BLaER1 treated with 17β-estradiol and CSF1 and Interleukin-3, amounts not matched to agents 10 nM and 100 nM (cell line): ENCODE measurements at regions not wholly inside any gene's neighbourhood (a gene's known extent, or its start where the extent isn't known, plus 50 kb on each side); places are given as distances from the start of the nearest gene placed in this dataset.
A peak's percentile ranks its signal among the peaks of the same experiment; 100 is the strongest.

Source experiments
- H3K27ac ChIP-seq, 11 experiments: shearing (Covaris generic); formaldehyde crosslinking; 2 replicates each; pipeline ENCODE4 v1.8.1; 2022
- H3K27me3 ChIP-seq, 11 experiments: shearing (Covaris generic); formaldehyde crosslinking; 2 replicates each; pipeline ENCODE4 v1.8.1; 2022
- H3K36me3 ChIP-seq, 11 experiments: shearing (Covaris generic); formaldehyde crosslinking; 2 replicates each; pipeline ENCODE4 v1.8.1; 2022
- H3K4me1 ChIP-seq, 10 experiments: shearing (Covaris generic); formaldehyde crosslinking; 2 replicates each; pipeline ENCODE4 v1.8.1; 2022
- H3K4me2 ChIP-seq, 11 experiments: shearing (Covaris generic); formaldehyde crosslinking; 2 replicates each; pipeline ENCODE4 v1.8.1; 2022
- H3K4me3 ChIP-seq, 10 experiments: shearing (Covaris generic); formaldehyde crosslinking; 2 replicates each; pipeline ENCODE4 v1.8.1; 2022
- H3K9ac ChIP-seq, 11 experiments: shearing (Covaris generic); formaldehyde crosslinking; 2 replicates each; pipeline ENCODE4 v1.8.1; 2022
- H3K9me3 ChIP-seq, 11 experiments: shearing (Covaris generic); formaldehyde crosslinking; replicated peaks in 1 of 11; 2 replicates each; pipeline ENCODE4 v1.8.1; 2022
- H4K20me1 ChIP-seq, 11 experiments: shearing (Covaris generic); formaldehyde crosslinking; 2 replicates each; pipeline ENCODE4 v1.8.1; 2022
- Cebpa-rat ChIP-seq, 11 experiments: shearing (Covaris generic); IDR thresholded peaks; 2 replicates each; pipeline ENCODE4 v1.8.1; 2022

DNA sequence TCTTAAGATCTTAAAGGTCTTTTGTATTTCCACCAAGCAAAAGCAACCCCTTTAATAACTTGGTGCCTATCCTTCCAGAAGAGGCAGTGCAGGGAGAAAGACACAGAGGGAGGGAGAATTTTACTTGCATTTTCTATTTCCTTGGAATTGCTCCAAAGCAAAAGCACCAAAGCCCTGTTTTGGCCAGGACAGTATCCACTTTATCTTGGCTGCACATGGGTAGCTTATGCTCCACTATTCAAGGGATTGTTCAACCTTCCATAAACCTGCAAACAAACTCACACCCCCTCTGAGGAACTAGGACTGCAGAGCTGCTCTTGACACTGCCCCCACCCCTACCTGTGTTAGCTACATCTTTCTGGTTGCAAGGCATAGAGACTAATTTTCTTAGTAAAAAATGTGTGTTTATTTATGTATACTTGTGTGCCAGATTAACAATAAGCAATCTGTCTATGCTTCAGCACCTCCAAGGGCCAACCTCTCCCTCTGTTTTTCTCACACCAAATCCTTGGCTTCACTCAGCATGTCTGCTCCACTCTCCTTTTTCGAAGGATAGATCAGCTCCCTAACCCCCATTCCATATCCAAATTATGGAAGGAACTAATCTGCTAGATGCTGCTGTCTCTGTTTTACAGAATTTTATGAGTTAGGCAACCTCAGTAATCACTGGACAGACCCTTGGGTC lies 68.1 kb upstream of the KLF12 start:
- H3K9me3 ChIP-seq = no peaks in the 10 kb centered on the region
- no peaks in the 10 kb centered on the region for H4K20me1 ChIP-seq
- no peak for TF ChIP-seq Cebpa-rat (IDR thresholded peaks at IDR 0.05)
- H3K4me2 ChIP-seq = no peak overlapping the region
- no peaks in the 10 kb centered on the region for H3K36me3 ChIP-seq
- no peak overlapping the region for H3K9ac ChIP-seq
- H3K27ac ChIP-seq = no peak overlapping the region
- no peaks in the 10 kb centered on the region for H3K27me3 ChIP-seq
- H3K4me1 ChIP-seq = no peaks in the 10 kb centered on the region
- H3K4me3 ChIP-seq = no peak overlapping the region

DNA sequence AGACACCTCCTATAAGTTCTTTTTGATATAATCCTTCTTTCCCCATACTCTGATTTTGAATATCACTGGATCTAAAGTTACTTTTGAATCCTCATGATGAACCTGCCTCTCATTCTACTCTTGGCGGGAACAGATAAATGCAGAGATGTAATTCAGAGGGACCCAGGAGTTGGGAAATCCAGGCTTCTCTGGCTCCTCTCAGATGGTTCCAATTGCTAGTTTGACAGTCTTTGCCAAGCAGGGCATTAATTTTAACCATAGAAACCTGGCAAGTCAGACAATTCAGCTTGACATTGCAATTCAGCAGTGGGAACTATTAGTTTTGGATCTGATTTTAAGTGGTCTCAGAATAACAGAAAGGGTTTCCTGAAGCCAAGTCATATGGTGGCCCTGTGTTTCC lies 67.3 kb upstream of the KLF12 start:
- Histone ChIP-seq H3K27ac (no peak overlapping the region), H4K20me1 (no peaks in the 10 kb centered on the region), H3K36me3 (no peaks in the 10 kb centered on the region), H3K27me3 (no peaks in the 10 kb centered on the region), H3K4me1 (no peaks in the 10 kb centered on the region), H3K4me3 (no peak overlapping the region), H3K9ac (no peak overlapping the region), H3K9me3 (no peaks in the 10 kb centered on the region), H3K4me2 (no peak overlapping the region)
- TF ChIP-seq Cebpa-rat (IDR thresholded peaks at IDR 0.05) = no peak

DNA sequence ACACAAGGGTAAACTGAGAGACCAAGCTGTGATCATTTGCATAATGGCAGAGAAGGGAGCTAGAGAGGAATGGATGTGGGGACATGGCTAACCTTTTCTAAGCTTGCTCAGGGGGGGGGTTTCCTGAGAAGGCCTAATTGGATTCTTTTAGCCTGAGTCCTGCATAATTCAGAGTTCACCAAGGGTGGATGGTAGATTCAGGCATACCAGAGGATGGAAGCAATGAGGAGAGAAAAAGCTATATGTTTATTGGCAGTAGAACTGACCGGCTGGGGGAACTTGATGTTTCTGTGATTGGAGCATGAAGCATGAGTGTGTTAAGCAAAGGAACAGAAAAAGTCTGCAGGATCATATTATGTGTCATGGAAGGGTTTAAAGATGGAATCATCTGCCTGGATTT lies 65.9 kb upstream of the KLF12 start:
- no peak overlapping the region for H3K9ac ChIP-seq
- no peaks in the 10 kb centered on the region for H4K20me1 ChIP-seq
- H3K36me3 ChIP-seq = no peaks in the 10 kb centered on the region
- no peak for TF ChIP-seq Cebpa-rat (IDR thresholded peaks at IDR 0.05)
- H3K27ac ChIP-seq = no peak overlapping the region
- H3K4me2 ChIP-seq = no peak overlapping the region
- no peaks in the 10 kb centered on the region for H3K27me3 ChIP-seq
- H3K9me3 ChIP-seq = no peaks in the 10 kb centered on the region
- H3K4me3 ChIP-seq = no peak overlapping the region
- no peaks in the 10 kb centered on the region for H3K4me1 ChIP-seq

- no peak overlapping the region for H3K4me2 ChIP-seq
- no peaks in the 10 kb centered on the region for H3K4me1 ChIP-seq
- no peaks in the 10 kb centered on the region for H3K9me3 ChIP-seq
- TF ChIP-seq Cebpa-rat (IDR thresholded peaks at IDR 0.05) = no peak
- H3K9ac ChIP-seq = no peak overlapping the region
- no peak overlapping the region for H3K27ac ChIP-seq
- no peaks in the 10 kb centered on the region for H3K27me3 ChIP-seq
- H4K20me1 ChIP-seq = no peaks in the 10 kb centered on the region
- no peak overlapping the region for H3K4me3 ChIP-seq
- no peaks in the 10 kb centered on the region for H3K36me3 ChIP-seq
These were observed 63.6 kb upstream of the KLF12 start for GRCh38 chr13:74197677-74198429.

DNA sequence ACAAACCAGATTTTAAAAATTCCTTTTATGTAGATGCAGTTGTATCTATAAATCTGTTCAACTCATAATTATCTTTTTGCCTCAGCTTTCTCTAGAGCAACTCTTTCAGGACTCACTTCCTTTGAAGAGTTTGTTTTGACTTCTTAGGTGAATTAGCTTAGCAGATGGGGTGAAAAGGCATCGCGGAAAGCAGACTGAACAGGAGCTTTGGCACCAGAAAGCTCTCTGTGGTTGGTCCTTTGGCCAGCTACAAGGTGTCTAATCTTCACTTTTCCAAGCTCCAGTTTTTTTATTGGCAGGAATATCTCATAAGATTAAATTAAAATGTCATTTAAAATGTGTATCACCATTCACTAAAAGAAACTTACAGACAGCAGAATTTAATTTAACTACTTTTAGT lies 60.6 kb upstream of the KLF12 start:
- no peak overlapping the region for H3K4me3 ChIP-seq
- no peak overlapping the region for H3K9ac ChIP-seq
- H3K27ac ChIP-seq = no peak overlapping the region
- H3K4me2 ChIP-seq = no peak overlapping the region
- no peaks in the 10 kb centered on the region for H3K9me3 ChIP-seq
- no peaks in the 10 kb centered on the region for H3K36me3 ChIP-seq
- no peaks in the 10 kb centered on the region for H4K20me1 ChIP-seq
- peaks cover 0 to 8% (median 6%) of the 10 kb centered on the region in 10 experiments; a peak in 10 of 20 replicates for H3K4me1 ChIP-seq
- TF ChIP-seq Cebpa-rat (IDR thresholded peaks at IDR 0.05) = no peak
- no peaks in the 10 kb centered on the region for H3K27me3 ChIP-seq

- H3K27ac ChIP-seq = no peak overlapping the region
- no peaks in the 10 kb centered on the region for H3K9me3 ChIP-seq
- H3K9ac ChIP-seq = no peak overlapping the region
- no peak for TF ChIP-seq Cebpa-rat (IDR thresholded peaks at IDR 0.05)
- no peaks in the 10 kb centered on the region for H3K27me3 ChIP-seq
- no peaks in the 10 kb centered on the region for H4K20me1 ChIP-seq
- H3K4me3 ChIP-seq = no peak overlapping the region
- no peaks in the 10 kb centered on the region for H3K36me3 ChIP-seq
- no peak overlapping the region for H3K4me2 ChIP-seq
- H3K4me1 ChIP-seq = peaks cover 0 to 8% (median 6%) of the 10 kb centered on the region in 10 experiments; a peak in 10 of 20 replicates
These were observed 59.2 kb upstream of the KLF12 start for GRCh38 chr13:74193391-74193790.

- peak overlapping the region in 1 of 11 experiments; percentile 3; a peak in 1 of 22 replicates for H3K4me2 ChIP-seq
- H3K36me3 ChIP-seq = no peaks in the 10 kb centered on the region
- peaks cover 0 to 8% (median 6%) of the 10 kb centered on the region in 10 experiments; a peak in 10 of 20 replicates for H3K4me1 ChIP-seq
- no peaks in the 10 kb centered on the region for H3K27me3 ChIP-seq
- H3K9ac ChIP-seq = no peak overlapping the region
- no peak for TF ChIP-seq Cebpa-rat (IDR thresholded peaks at IDR 0.05)
- H4K20me1 ChIP-seq = no peaks in the 10 kb centered on the region
- H3K27ac ChIP-seq = no peak overlapping the region
- H3K4me3 ChIP-seq = no peak overlapping the region
- H3K9me3 ChIP-seq = no peaks in the 10 kb centered on the region
These were observed 57.2 kb upstream of the KLF12 start for GRCh38 chr13:74191410-74191809.

- H3K4me2 ChIP-seq = peak overlapping the region in 1 of 11 experiments; percentile 3; a peak in 1 of 22 replicates
- H3K9ac ChIP-seq = no peak overlapping the region
- H3K9me3 ChIP-seq = no peaks in the 10 kb centered on the region
- no peaks in the 10 kb centered on the region for H3K36me3 ChIP-seq
- no peak for TF ChIP-seq Cebpa-rat (IDR thresholded peaks at IDR 0.05)
- no peak overlapping the region for H3K27ac ChIP-seq
- no peak overlapping the region for H3K4me3 ChIP-seq
- H3K4me1 ChIP-seq = peaks cover 0 to 8% (median 6%) of the 10 kb centered on the region in 10 experiments; a peak in 10 of 20 replicates
- H3K27me3 ChIP-seq = no peaks in the 10 kb centered on the region
- no peaks in the 10 kb centered on the region for H4K20me1 ChIP-seq
These were observed 56.8 kb upstream of the KLF12 start for GRCh38 chr13:74190999-74191398.

DNA sequence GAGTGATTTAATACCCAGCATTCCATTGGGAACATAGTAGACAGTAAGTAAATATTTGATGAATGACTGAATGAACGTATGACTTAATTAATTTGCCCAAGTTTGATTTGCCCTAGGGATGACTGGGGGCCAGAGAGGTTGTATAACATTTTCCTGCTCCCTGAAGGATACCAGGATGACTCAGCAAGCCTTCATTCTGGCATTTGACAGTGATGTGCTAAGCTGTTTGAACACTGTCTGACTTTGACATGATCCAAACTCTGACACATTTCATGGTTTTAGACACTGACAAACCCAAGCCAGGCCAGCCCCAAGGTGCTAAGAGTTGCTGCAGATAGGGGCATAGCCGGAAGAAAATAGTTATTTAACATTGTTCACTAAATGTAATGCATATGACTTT lies 53.4 kb upstream of the KLF12 start:
- no peaks in the 10 kb centered on the region for H3K36me3 ChIP-seq
- no peak overlapping the region for H3K4me2 ChIP-seq
- TF ChIP-seq Cebpa-rat (IDR thresholded peaks at IDR 0.05) = no peak

DNA sequence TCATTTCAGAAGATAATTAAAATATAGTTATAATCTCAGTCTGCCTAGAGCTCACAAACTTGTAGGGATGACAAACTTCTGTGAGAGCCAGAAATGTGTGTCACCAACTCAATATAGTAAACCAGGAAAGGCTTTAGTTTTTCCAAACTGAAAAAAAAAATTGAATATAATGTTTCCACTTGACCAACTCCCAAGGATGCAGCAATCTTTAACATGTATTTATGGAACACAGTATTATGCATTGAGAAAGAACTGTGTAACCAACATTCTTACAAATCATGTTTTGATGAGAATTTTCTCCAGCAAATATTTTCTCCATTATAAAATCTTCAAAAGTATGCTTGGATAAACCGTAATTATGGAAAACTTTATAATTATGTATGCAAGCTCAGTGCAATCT lies 50.1 kb upstream of the KLF12 start:
- Histone ChIP-seq H3K27me3 (no peaks in the 10 kb centered on the region), H3K36me3 (no peaks in the 10 kb centered on the region), H3K27ac (no peak overlapping the region), H4K20me1 (no peaks in the 10 kb centered on the region), H3K9me3 (no peaks in the 10 kb centered on the region), H3K9ac (no peak overlapping the region), H3K4me2 (no peak overlapping the region), H3K4me1 (no peaks in the 10 kb centered on the region), H3K4me3 (no peak overlapping the region)
- TF ChIP-seq Cebpa-rat (IDR thresholded peaks at IDR 0.05) = no peak

More for the DNA sequence above, 53.4 kb upstream of the KLF12 start:
- H3K27me3 ChIP-seq = no peaks in the 10 kb centered on the region
- no peak overlapping the region for H3K9ac ChIP-seq
- no peaks in the 10 kb centered on the region for H3K9me3 ChIP-seq
- H3K4me1 ChIP-seq = peaks cover 0 to 8% (median 6%) of the 10 kb centered on the region in 10 experiments; a peak in 10 of 20 replicates
- H3K27ac ChIP-seq = no peak overlapping the region
- no peak overlapping the region for H3K4me3 ChIP-seq
- H4K20me1 ChIP-seq = no peaks in the 10 kb centered on the region
